ENCODE measurements at regions not wholly inside any gene's neighbourhood (a gene's known extent, or its start where the extent isn't known, plus 50 kb on each side); places are given as distances from the start of the nearest gene placed in this dataset.
"Not testable (repeated sequence)": the region's sequence is repeated elsewhere in the genome, so short reads cannot be mapped to it uniquely, and the experiment has no call there.

DNA sequence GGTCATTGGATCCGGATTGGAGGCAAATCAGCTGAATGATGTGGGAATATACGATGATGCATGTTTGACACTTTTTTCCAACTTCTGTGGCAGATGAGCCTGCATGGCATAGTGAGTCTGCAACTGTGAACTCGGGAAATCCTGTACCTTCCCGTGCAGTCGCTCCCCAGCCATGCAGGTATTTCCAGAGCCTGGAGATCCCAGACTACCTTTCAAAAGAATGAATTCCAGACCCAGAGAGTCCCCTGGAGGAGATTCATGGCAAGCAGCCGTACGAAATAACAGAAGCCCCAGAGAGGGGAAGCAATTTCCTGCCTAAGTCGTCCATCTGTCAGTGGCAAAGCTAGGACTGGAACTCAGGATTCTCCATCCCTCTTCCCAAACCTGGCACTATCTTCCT is 75.7 kb upstream of the FAM20A start:
- DNase-seq (ENCODE audit: unreplicated experiment): no peak
- no peaks in the 10 kb centered on the region for H3K4me1 Mint-ChIP-seq (ENCODE audit: insufficient read depth, unreplicated experiment)
- no peak overlapping the region for H3K27ac Mint-ChIP-seq (ENCODE audit: low read depth, unreplicated experiment)
- H3K4me3 Mint-ChIP-seq (ENCODE audit: unreplicated experiment): no peak overlapping the region
- no TSS peak for BruUV-seq (replicated peaks)
- H3K36me3 Mint-ChIP-seq (ENCODE audit: insufficient read depth, unreplicated experiment): no peaks in the 10 kb centered on the region
- no peaks in the 10 kb centered on the region for H3K27me3 Mint-ChIP-seq (ENCODE audit: insufficient read depth, unreplicated experiment)
- ChIA-PET POLR2A (no interaction called here), CTCF (no interaction called here)
- no peaks in the 10 kb centered on the region for H3K9me3 Mint-ChIP-seq (ENCODE audit: unreplicated experiment)
- TF ChIP-seq, protein P1, sequence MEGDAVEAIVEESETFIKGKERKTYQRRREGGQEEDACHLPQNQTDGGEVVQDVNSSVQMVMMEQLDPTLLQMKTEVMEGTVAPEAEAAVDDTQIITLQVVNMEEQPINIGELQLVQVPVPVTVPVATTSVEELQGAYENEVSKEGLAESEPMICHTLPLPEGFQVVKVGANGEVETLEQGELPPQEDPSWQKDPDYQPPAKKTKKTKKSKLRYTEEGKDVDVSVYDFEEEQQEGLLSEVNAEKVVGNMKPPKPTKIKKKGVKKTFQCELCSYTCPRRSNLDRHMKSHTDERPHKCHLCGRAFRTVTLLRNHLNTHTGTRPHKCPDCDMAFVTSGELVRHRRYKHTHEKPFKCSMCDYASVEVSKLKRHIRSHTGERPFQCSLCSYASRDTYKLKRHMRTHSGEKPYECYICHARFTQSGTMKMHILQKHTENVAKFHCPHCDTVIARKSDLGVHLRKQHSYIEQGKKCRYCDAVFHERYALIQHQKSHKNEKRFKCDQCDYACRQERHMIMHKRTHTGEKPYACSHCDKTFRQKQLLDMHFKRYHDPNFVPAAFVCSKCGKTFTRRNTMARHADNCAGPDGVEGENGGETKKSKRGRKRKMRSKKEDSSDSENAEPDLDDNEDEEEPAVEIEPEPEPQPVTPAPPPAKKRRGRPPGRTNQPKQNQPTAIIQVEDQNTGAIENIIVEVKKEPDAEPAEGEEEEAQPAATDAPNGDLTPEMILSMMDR (IDR thresholded peaks at IDR 0.05; ENCODE audit: unreplicated experiment): no peak
- intact Hi-C loops (cut with micrococcal nuclease): no loop called here

DNA sequence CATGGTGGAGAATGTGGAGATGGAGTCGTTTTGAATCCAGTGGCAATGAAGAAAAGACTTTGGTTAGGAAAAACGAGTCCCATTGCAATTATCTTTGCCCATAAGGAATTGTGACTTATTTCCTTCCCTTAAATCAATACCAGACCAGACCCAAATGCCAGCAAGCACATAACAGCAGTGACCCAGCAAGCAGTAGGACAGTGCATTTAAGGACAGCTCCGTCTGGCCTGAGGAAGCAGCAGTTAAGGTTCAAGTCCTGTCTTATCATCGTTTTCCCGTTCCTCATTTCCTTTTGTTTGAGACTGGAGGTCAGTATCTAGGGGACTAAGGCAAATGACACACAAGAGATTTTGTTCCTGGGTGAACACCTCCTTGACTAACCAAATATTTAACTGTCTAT is 74.6 kb upstream of the FAM20A start:
- TF ChIP-seq, protein P1 (IDR thresholded peaks at IDR 0.05; ENCODE audit: unreplicated experiment): no peak
- CTCF ChIA-PET: no interaction called here
- Mint-ChIP-seq H3K27me3 (ENCODE audit: insufficient read depth, unreplicated experiment) (no peaks in the 10 kb centered on the region), H3K9me3 (ENCODE audit: unreplicated experiment) (no peaks in the 10 kb centered on the region), H3K4me1 (ENCODE audit: insufficient read depth, unreplicated experiment) (no peaks in the 10 kb centered on the region), H3K4me3 (ENCODE audit: unreplicated experiment) (no peak overlapping the region), H3K27ac (ENCODE audit: low read depth, unreplicated experiment) (no peak overlapping the region), H3K36me3 (ENCODE audit: insufficient read depth, unreplicated experiment) (no peaks in the 10 kb centered on the region)
- DNase-seq (ENCODE audit: unreplicated experiment): no peak
- POLR2A ChIA-PET: no interaction called here
- intact Hi-C loops (cut with micrococcal nuclease): no loop called here
- no TSS peak for BruUV-seq (replicated peaks)

GRCh38 chr17:68674029-68674925 is 73.1 kb upstream of the FAM20A start:
- Mint-ChIP-seq H3K27ac (ENCODE audit: low read depth, unreplicated experiment) (no peak overlapping the region), H3K36me3 (ENCODE audit: insufficient read depth, unreplicated experiment) (no peaks in the 10 kb centered on the region), H3K4me1 (ENCODE audit: insufficient read depth, unreplicated experiment) (no peaks in the 10 kb centered on the region), H3K9me3 (ENCODE audit: unreplicated experiment) (no peaks in the 10 kb centered on the region), H3K4me3 (ENCODE audit: unreplicated experiment) (no peak overlapping the region), H3K27me3 (ENCODE audit: insufficient read depth, unreplicated experiment) (peaks cover 2% of the 10 kb centered on the region)
- CTCF ChIA-PET: interaction anchor here (0.6 kb wide), 1 partner anchor 1069 kb away, joined by 3 read pairs; no protein-coding TSS in a partner anchor
- BruUV-seq (replicated peaks): no TSS peak
- intact Hi-C loops (cut with micrococcal nuclease): no loop called here
- TF ChIP-seq, protein P1 (IDR thresholded peaks at IDR 0.05; ENCODE audit: unreplicated experiment): no peak
- DNase-seq (ENCODE audit: unreplicated experiment): no peak
- POLR2A ChIA-PET: interaction anchor here (0.7 kb wide), 1 partner anchor 47 kb away, joined by 3 read pairs; no protein-coding TSS in a partner anchor

DNA sequence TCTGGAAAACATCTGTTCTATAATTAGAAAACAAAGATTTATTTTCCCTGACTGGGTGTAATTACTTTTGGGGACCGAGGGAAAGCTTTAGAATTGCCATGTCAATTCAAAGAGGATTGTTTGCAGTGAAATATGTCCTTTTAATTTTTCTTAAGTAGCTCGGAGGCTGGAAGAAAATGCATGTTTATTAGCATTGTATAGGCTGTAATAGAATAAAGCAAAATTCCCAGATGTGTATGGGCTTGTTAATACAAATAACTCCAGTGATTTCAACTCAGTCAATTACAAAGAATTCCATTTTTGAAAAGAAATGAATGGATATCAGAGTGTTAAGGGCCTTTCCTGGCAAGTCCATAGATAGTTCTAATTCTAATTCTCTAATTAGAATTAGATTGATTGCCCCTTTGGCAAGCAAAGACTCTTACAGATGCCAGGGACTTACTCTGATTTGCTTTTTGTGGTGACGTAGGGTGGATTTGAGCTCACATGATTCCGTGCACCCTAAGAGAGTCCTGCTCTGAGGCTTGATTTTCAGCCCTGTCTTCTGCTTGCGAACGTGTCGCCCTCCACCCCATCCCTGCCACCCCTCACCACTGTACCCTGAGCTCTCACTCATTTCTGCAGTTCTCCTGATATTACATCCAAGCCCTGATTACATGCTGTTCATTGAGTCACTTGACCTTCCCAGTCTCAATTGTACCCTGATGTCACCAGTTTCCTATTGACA is 70.0 kb upstream of the FAM20A start:
- H3K27ac Mint-ChIP-seq (ENCODE audit: low read depth, unreplicated experiment): no peak overlapping the region
- peaks cover 19% of the 10 kb centered on the region for H3K27me3 Mint-ChIP-seq (ENCODE audit: insufficient read depth, unreplicated experiment)
- H3K4me3 Mint-ChIP-seq (ENCODE audit: unreplicated experiment): no peak overlapping the region
- H3K4me1 Mint-ChIP-seq (ENCODE audit: insufficient read depth, unreplicated experiment): no peaks in the 10 kb centered on the region
- POLR2A ChIA-PET: interaction anchor here (0.6 kb wide), 1 partner anchor 21 kb away, joined by 3 read pairs; no protein-coding TSS in a partner anchor
- no peak for DNase-seq (ENCODE audit: unreplicated experiment)
- no TSS peak for BruUV-seq (replicated peaks)
- CTCF ChIA-PET: no interaction called here
- H3K36me3 Mint-ChIP-seq (ENCODE audit: insufficient read depth, unreplicated experiment): no peaks in the 10 kb centered on the region
- TF ChIP-seq, protein P1 (IDR thresholded peaks at IDR 0.05; ENCODE audit: unreplicated experiment): no peak
- H3K9me3 Mint-ChIP-seq (ENCODE audit: unreplicated experiment): no peaks in the 10 kb centered on the region
- intact Hi-C loops (cut with micrococcal nuclease): no loop called here

GRCh38 chr17:68666438-68666837 is 65.3 kb upstream of the FAM20A start:
- intact Hi-C loops (cut with micrococcal nuclease); H3K4me1 Mint-ChIP-seq (ENCODE audit: insufficient read depth, unreplicated experiment); DNase-seq (ENCODE audit: unreplicated experiment); H3K36me3 Mint-ChIP-seq (ENCODE audit: insufficient read depth, unreplicated experiment); H3K4me3 Mint-ChIP-seq (ENCODE audit: unreplicated experiment); POLR2A ChIA-PET; CTCF ChIA-PET; BruUV-seq (replicated peaks); H3K27ac Mint-ChIP-seq (ENCODE audit: low read depth, unreplicated experiment): not testable (repeated sequence)
- Mint-ChIP-seq H3K9me3 (ENCODE audit: unreplicated experiment) (peaks cover 13% of the 10 kb centered on the region), H3K27me3 (ENCODE audit: insufficient read depth, unreplicated experiment) (peaks cover 19% of the 10 kb centered on the region)

Measured in MCF 10A (cell line).